A673 (cell line): ENCODE measurements at regions not wholly inside any gene's neighbourhood (a gene's known extent, or its start where the extent isn't known, plus 50 kb on each side); places are given as distances from the start of the nearest gene placed in this dataset.
"Not testable (repeated sequence)": the region's sequence is repeated elsewhere in the genome, so short reads cannot be mapped to it uniquely, and the experiment has no call there.

Experiments
- BruUV-seq: library from RNA; stranded (reverse); fragments of 400-500 nt; replicated peaks from 2 replicates; lab custom pipeline; 2021; lab: Mats Ljungman, UMichigan
- CTCF ChIA-PET: fragments of 300-600 bp; sonication (Branson Sonifier 250); formaldehyde crosslinking; loops from one replicate; lab custom pipeline; 2022; ENCODE audit warnings: antibody characterized with exemption; lab: Charles Lee
- POLR2A ChIA-PET: fragments of 300-600 bp; sonication (Branson Sonifier 250); formaldehyde crosslinking; loops from one replicate; lab custom pipeline; 2022; ENCODE audit warnings: antibody characterized with exemption; ENCODE audit not compliant: low non-redundant PET; lab: Charles Lee
- DNase-seq: peaks from one replicate; pipeline ENCODE4 v3.0.0-alpha.2; 2015; ENCODE audit warnings: low spot score
- H3K27ac ChIP-seq: fragments of 200-600 bp; sonication (generic); 2 replicates; pipeline ENCODE4 v1.5.1; 2016; ENCODE audit warnings: mixed run types, low read depth, mild to moderate bottlenecking, mixed read lengths, antibody characterized with exemption, low read length; ENCODE audit not compliant: poor library complexity, severe bottlenecking
- H3K27me3 ChIP-seq: fragments of 200-600 bp; sonication (generic); replicated peaks from 2 replicates; pipeline ENCODE4 v1.6.1; 2017; ENCODE audit warnings: mixed run types, low read depth, mild to moderate bottlenecking, mixed read lengths, antibody characterized with exemption, low read length; ENCODE audit not compliant: insufficient read depth, poor library complexity
- H3K36me3 ChIP-seq: fragments of 200-600 bp; sonication (generic); 2 replicates; pipeline ENCODE4 v1.6.1; 2016; ENCODE audit warnings: mixed run types, mild to moderate bottlenecking, mixed read lengths, antibody characterized with exemption, low read length; ENCODE audit not compliant: insufficient read depth, poor library complexity, severe bottlenecking
- H3K4me1 ChIP-seq: fragments of 200-600 bp; sonication (generic); 2 replicates; pipeline ENCODE4 v1.6.1; 2017; ENCODE audit warnings: mixed run types, mild to moderate bottlenecking, mixed read lengths, antibody characterized with exemption, low read length; ENCODE audit not compliant: insufficient read depth, poor library complexity, severe bottlenecking
- H3K4me3 ChIP-seq: fragments of 200-600 bp; sonication (generic); 2 replicates; pipeline ENCODE4 v1.5.1; 2016; ENCODE audit warnings: low read depth, mixed run types, mild to moderate bottlenecking, mixed read lengths, low read length; ENCODE audit not compliant: poor library complexity, severe bottlenecking
- H3K9me3 ChIP-seq: fragments of 200-600 bp; sonication (generic); 2 replicates; pipeline ENCODE4 v1.6.1; 2016; ENCODE audit warnings: mixed run types, low read depth, mild to moderate bottlenecking, mixed read lengths, antibody characterized with exemption, low read length; ENCODE audit not compliant: poor library complexity, severe bottlenecking
- EZH2 ChIP-seq: fragments of 200-600 bp; sonication (generic); IDR thresholded peaks from 2 replicates; pipeline ENCODE4 v1.6.1; 2017; ENCODE audit warnings: borderline replicate concordance, low read depth, mild to moderate bottlenecking, mixed read lengths, antibody characterized with exemption, low read length; ENCODE audit not compliant: poor library complexity, severe bottlenecking
- intact Hi-C: fragments of 100-400 bp; cut with micrococcal nuclease; formaldehyde crosslinking; loops from one replicate; pipeline ENCODE4 v1.10.0; 2022; ENCODE audit not compliant: unreplicated experiment
- TF ChIP-seq, protein P1 (sequence below): fragments of 300-800, 200-600 bp; sonication (generic); conservative IDR thresholded peaks from 2 replicates; pipeline ENCODE4 v1.5.1; 2017; ENCODE audit warnings: low read depth, mild to moderate bottlenecking, antibody characterized with exemption, low read length, moderate library complexity, mixed read lengths

DNA sequence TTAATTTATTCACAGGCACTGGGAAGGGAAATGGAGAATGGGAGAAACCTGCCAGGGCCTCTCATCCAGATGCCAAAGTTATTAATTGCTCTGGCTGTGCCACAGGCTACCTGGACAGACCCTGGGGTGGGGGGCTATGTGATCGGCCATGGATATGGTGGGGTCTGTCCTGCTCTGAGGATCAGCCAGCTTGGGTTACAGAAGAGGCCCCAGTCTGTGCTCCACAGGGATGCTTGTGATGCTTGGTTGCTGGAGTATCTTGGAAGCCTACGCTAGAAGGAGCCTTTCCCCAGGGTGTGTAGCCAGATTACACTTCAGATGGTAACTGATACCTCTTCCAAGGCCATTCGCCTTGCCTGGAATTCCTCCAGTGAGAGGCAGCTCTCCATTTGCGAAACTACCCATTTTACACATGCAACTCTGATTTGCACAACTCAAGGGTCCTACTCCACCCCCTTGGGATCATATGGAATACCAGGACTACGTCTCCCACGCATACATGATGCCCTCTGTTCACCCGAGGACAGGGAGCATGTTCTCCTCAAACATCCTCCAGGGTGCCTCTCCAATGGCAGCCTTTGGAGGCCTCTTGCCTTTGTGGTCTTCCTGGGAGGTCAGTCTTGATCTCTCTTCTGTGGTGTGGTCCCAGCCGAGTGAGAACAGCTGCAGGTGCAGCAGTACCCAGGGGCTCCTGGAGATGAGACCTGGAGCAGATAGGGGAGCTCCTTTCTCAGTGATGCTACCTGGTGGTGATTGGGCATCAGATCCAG lies 186.6 kb upstream of the TSHZ3 start:
- H3K27ac ChIP-seq: no peak overlapping the region
- no TSS peak for BruUV-seq
- no peak for DNase-seq
- TF ChIP-seq EZH2: no peak
- TF ChIP-seq, protein P1, sequence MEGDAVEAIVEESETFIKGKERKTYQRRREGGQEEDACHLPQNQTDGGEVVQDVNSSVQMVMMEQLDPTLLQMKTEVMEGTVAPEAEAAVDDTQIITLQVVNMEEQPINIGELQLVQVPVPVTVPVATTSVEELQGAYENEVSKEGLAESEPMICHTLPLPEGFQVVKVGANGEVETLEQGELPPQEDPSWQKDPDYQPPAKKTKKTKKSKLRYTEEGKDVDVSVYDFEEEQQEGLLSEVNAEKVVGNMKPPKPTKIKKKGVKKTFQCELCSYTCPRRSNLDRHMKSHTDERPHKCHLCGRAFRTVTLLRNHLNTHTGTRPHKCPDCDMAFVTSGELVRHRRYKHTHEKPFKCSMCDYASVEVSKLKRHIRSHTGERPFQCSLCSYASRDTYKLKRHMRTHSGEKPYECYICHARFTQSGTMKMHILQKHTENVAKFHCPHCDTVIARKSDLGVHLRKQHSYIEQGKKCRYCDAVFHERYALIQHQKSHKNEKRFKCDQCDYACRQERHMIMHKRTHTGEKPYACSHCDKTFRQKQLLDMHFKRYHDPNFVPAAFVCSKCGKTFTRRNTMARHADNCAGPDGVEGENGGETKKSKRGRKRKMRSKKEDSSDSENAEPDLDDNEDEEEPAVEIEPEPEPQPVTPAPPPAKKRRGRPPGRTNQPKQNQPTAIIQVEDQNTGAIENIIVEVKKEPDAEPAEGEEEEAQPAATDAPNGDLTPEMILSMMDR: no peak
- ChIA-PET POLR2A (no interaction called here), CTCF (no interaction called here)
- H3K4me1 ChIP-seq: no peaks in the 10 kb centered on the region
- intact Hi-C loops: no loop called here
- no peaks in the 10 kb centered on the region for H3K9me3 ChIP-seq
- no peaks in the 10 kb centered on the region for H3K27me3 ChIP-seq
- H3K4me3 ChIP-seq: no peak overlapping the region
- no peaks in the 10 kb centered on the region for H3K36me3 ChIP-seq

DNA sequence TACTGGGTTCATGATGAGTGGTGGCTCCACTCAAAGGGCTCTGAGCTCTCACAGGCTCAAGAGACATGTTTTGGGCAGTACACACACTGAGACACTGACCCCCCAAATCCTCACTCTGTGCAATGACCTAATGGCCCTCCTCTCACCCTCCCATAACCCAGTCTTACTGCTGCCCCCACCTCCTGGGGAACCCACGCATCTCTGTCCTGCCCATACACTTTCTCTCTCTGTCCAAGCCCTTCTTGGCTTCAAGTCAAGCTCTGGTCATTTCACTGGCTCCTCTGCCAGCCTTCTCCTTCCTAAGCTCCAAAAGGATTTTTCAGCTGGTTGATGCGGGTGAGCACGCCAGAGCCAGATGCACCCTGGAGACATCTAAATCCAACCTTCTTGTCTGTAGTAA lies 187.9 kb upstream of the TSHZ3 start:
- Histone ChIP-seq H3K27ac (no peak overlapping the region), H3K4me3 (no peak overlapping the region), H3K27me3 (no peaks in the 10 kb centered on the region), H3K4me1 (no peaks in the 10 kb centered on the region), H3K9me3 (no peaks in the 10 kb centered on the region), H3K36me3 (no peaks in the 10 kb centered on the region)
- POLR2A ChIA-PET: no interaction called here
- intact Hi-C loops: no loop called here
- CTCF ChIA-PET: no interaction called here
- DNase-seq: no peak
- TF ChIP-seq EZH2: no peak
- TF ChIP-seq, protein P1: no peak
- BruUV-seq: no TSS peak

DNA sequence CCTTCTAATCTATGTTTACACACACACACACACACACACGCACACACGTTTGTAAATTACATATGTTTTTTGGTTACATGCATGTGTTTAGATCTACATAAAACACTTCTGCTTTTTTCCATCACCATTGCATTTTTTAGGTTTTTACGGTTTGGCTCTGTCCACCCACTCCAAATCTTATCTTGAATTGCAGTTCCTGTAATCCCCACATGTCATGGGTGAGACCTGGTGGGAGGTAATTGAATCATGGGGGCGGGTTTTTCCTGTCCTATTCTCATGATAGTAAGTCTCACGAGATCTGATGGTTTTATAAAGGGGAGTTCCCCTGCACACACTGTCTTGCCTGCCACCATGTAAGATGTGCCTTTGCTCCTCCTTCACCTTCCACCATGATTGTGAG lies 188.7 kb upstream of the TSHZ3 start:
- BruUV-seq, POLR2A ChIA-PET, H3K4me3 ChIP-seq, H3K4me1 ChIP-seq, H3K9me3 ChIP-seq, H3K27me3 ChIP-seq, DNase-seq, H3K36me3 ChIP-seq, H3K27ac ChIP-seq, CTCF ChIA-PET, intact Hi-C loops: not testable (repeated sequence)

DNA sequence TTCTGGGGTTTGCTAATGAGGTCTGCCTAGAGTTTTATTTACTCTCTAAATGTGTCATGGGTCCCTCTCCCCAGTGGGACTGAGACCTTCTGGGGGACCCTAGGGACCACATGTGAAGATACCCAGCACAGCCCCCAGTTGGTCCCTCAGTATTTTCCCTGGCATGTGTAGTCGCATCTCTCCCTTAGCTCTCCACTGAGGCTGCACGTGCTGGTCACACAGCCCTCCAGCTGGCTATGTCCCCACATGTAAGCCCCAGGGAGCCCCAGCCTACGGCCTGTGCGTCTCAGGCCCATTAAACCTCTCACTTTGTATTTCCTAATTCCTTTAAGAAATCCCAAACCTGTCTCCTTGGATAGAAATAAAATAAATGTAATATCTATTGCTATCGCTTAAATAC lies 189.6 kb upstream of the TSHZ3 start:
- TF ChIP-seq EZH2: no peak
- TF ChIP-seq, protein P1: no peak
- Histone ChIP-seq H3K27ac (no peak overlapping the region), H3K9me3 (no peaks in the 10 kb centered on the region), H3K27me3 (no peaks in the 10 kb centered on the region), H3K4me1 (no peaks in the 10 kb centered on the region), H3K4me3 (no peak overlapping the region), H3K36me3 (no peaks in the 10 kb centered on the region)
- no TSS peak for BruUV-seq
- intact Hi-C loops: no loop called here
- CTCF ChIA-PET: no interaction called here
- POLR2A ChIA-PET: no interaction called here
- DNase-seq: no peak
